ENCODE measurements at regions not wholly inside any gene's neighbourhood (a gene's known extent, or its start where the extent isn't known, plus 50 kb on each side); places are given as distances from the start of the nearest gene placed in this dataset.

DNA sequence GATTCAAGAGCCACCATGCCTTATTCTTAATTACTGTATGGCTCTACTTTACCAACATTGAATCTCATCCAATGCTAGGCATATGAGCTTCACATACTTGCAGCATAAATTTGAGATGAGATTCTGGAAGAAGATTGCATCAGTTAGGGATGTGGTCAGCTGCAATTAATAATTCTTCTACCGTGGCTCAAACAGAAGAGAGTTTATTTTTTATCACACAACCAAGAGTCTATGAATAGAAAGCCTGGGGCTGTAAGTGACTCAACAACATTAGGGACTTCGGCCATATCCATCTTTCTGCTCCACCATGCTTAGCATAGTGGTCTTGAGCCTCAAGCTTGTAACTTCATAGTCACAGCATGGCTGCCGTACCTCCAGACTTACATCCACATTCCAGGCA lies 179.4 kb upstream of the IRX6 start:
- TF ChIP-seq, protein P1, sequence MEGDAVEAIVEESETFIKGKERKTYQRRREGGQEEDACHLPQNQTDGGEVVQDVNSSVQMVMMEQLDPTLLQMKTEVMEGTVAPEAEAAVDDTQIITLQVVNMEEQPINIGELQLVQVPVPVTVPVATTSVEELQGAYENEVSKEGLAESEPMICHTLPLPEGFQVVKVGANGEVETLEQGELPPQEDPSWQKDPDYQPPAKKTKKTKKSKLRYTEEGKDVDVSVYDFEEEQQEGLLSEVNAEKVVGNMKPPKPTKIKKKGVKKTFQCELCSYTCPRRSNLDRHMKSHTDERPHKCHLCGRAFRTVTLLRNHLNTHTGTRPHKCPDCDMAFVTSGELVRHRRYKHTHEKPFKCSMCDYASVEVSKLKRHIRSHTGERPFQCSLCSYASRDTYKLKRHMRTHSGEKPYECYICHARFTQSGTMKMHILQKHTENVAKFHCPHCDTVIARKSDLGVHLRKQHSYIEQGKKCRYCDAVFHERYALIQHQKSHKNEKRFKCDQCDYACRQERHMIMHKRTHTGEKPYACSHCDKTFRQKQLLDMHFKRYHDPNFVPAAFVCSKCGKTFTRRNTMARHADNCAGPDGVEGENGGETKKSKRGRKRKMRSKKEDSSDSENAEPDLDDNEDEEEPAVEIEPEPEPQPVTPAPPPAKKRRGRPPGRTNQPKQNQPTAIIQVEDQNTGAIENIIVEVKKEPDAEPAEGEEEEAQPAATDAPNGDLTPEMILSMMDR (IDR thresholded peaks at IDR 0.05) = no peak
- no peak for TF ChIP-seq ZFX (IDR thresholded peaks at IDR 0.05; ENCODE audit: borderline replicate concordance)

Measured in 22Rv1 (cell line).